ENCODE measurements at regions not wholly inside any gene's neighbourhood (a gene's known extent, or its start where the extent isn't known, plus 50 kb on each side); places are given as distances from the start of the nearest gene placed in this dataset.

GRCh38 chr2:165015052-165015642, 59.8 kb upstream of the SLC38A11 start:
- TF ChIP-seq PPARA (CRISPR knock-in tag; IDR thresholded peaks at IDR 0.05; ENCODE audit: borderline replicate concordance) = no peak
- no peak for TF ChIP-seq TOX (CRISPR knock-in tag; IDR thresholded peaks at IDR 0.05; ENCODE audit: borderline replicate concordance)
- TF ChIP-seq RARB (CRISPR knock-in tag; IDR thresholded peaks at IDR 0.05) = no peak
- no peak for TF ChIP-seq ZNF8 (CRISPR knock-in tag; IDR thresholded peaks at IDR 0.05)
- TF ChIP-seq GLIS3 (CRISPR knock-in tag; IDR thresholded peaks at IDR 0.05) = no peak
- no peak for TF ChIP-seq CSDC2 (CRISPR knock-in tag; IDR thresholded peaks at IDR 0.05)
- TF ChIP-seq ZNF70 (CRISPR knock-in tag; IDR thresholded peaks at IDR 0.05) = no peak
- TF ChIP-seq ZC3H10 (CRISPR knock-in tag; IDR thresholded peaks at IDR 0.05) = no peak
- no peak for TF ChIP-seq POU6F1 (CRISPR knock-in tag; IDR thresholded peaks at IDR 0.05; ENCODE audit: borderline replicate concordance, low read depth)
- TF ChIP-seq ISL1 (CRISPR knock-in tag; IDR thresholded peaks at IDR 0.05) = no peak
- no peak for TF ChIP-seq ZNF565 (CRISPR knock-in tag; conservative IDR thresholded peaks at IDR 0.05; ENCODE audit: low read depth)
- no peak for TF ChIP-seq ZFP30 (CRISPR knock-in tag; IDR thresholded peaks at IDR 0.05)
- TF ChIP-seq ARNTL (CRISPR knock-in tag; IDR thresholded peaks at IDR 0.05; ENCODE audit: borderline replicate concordance, low read depth) = no peak
- TF ChIP-seq, protein P1, sequence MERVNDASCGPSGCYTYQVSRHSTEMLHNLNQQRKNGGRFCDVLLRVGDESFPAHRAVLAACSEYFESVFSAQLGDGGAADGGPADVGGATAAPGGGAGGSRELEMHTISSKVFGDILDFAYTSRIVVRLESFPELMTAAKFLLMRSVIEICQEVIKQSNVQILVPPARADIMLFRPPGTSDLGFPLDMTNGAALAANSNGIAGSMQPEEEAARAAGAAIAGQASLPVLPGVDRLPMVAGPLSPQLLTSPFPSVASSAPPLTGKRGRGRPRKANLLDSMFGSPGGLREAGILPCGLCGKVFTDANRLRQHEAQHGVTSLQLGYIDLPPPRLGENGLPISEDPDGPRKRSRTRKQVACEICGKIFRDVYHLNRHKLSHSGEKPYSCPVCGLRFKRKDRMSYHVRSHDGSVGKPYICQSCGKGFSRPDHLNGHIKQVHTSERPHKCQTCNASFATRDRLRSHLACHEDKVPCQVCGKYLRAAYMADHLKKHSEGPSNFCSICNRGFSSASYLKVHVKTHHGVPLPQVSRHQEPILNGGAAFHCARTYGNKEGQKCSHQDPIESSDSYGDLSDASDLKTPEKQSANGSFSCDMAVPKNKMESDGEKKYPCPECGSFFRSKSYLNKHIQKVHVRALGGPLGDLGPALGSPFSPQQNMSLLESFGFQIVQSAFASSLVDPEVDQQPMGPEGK (CRISPR knock-in tag; IDR thresholded peaks at IDR 0.05; ENCODE audit: borderline replicate concordance) = no peak
- no peak for TF ChIP-seq BACH2 (CRISPR knock-in tag; IDR thresholded peaks at IDR 0.05; ENCODE audit: borderline replicate concordance)
- no peak for TF ChIP-seq TCF4 (CRISPR knock-in tag; IDR thresholded peaks at IDR 0.05; ENCODE audit: borderline replicate concordance)
- peak; percentile 92 for ATAC-seq

GRCh38 chr2:165013944-165014619, 58.8 kb upstream of the SLC38A11 start:
- TF ChIP-seq CREB5 (CRISPR knock-in tag; IDR thresholded peaks at IDR 0.05; ENCODE audit: low read depth) (no peak), BACH2 (CRISPR knock-in tag; IDR thresholded peaks at IDR 0.05; ENCODE audit: borderline replicate concordance) (no peak)
- no peak for ATAC-seq

- no peak for ATAC-seq
Measured at GRCh38 chr2:165011199-165011598, 55.9 kb upstream of the SLC38A11 start.

More at GRCh38 chr2:165011199-165011598, 55.9 kb upstream of the SLC38A11 start:
- TF ChIP-seq PPARA (CRISPR knock-in tag; IDR thresholded peaks at IDR 0.05; ENCODE audit: borderline replicate concordance) = no peak
- TF ChIP-seq ZNF70 (CRISPR knock-in tag; IDR thresholded peaks at IDR 0.05) = no peak
- TF ChIP-seq ZC3H10 (CRISPR knock-in tag; IDR thresholded peaks at IDR 0.05) = no peak
- no peak for TF ChIP-seq TOX (CRISPR knock-in tag; IDR thresholded peaks at IDR 0.05; ENCODE audit: borderline replicate concordance)
- no peak for TF ChIP-seq GLIS3 (CRISPR knock-in tag; IDR thresholded peaks at IDR 0.05)
- TF ChIP-seq CSRNP3 (CRISPR knock-in tag; IDR thresholded peaks at IDR 0.05) = no peak
- no peak for TF ChIP-seq CREB5 (CRISPR knock-in tag; IDR thresholded peaks at IDR 0.05; ENCODE audit: low read depth)

All from SK-N-SH treated with all-trans-retinoic acid at 6 μM for 48 hours (cell line).